ENCODE measurements at regions not wholly inside any gene's neighbourhood (a gene's known extent, or its start where the extent isn't known, plus 50 kb on each side); places are given as distances from the start of the nearest gene placed in this dataset.

- DNase-seq: no peak
Observed at GRCh38 chr3:56983427-56983826, 77.0 kb upstream of the SPATA12 start.

- DNase-seq: no peak
Observed at GRCh38 chr3:56981445-56982230, 78.8 kb upstream of the SPATA12 start.

GRCh38 chr3:56980798-56981390 is 79.6 kb upstream of the SPATA12 start:
- DNase-seq: no peak

- no peak for DNase-seq
Observed at GRCh38 chr3:56980243-56980642, 80.2 kb upstream of the SPATA12 start.

- DNase-seq: no peak
Observed at GRCh38 chr3:56979791-56980190, 80.7 kb upstream of the SPATA12 start.

- DNase-seq: no peak
Observed at GRCh38 chr3:56977561-56977889, 82.9 kb upstream of the SPATA12 start.

- DNase-seq: no peak
Observed at GRCh38 chr3:56976651-56977560, 83.6 kb upstream of the SPATA12 start.

GRCh38 chr3:56975567-56975966 is 84.9 kb upstream of the SPATA12 start:
- DNase-seq: no peak

- DNase-seq: no peak
Observed at GRCh38 chr3:56974247-56974930, 86.1 kb upstream of the SPATA12 start.

- no peak for DNase-seq
Observed at GRCh38 chr3:56971816-56972215, 88.6 kb upstream of the SPATA12 start.

GRCh38 chr3:56971261-56971660 is 89.2 kb upstream of the SPATA12 start:
- no peak for DNase-seq

- DNase-seq: no peak
Observed at GRCh38 chr3:56970461-56970879, 90.0 kb upstream of the SPATA12 start.

GRCh38 chr3:56969851-56970250 is 90.6 kb upstream of the SPATA12 start:
- DNase-seq: no peak

GRCh38 chr3:56966509-56966908 is 94.0 kb upstream of the SPATA12 start:
- no peak for DNase-seq

GRCh38 chr3:56966104-56966503 is 94.4 kb upstream of the SPATA12 start:
- DNase-seq: no peak

- DNase-seq: no peak
Observed at GRCh38 chr3:56962922-56963321, 97.5 kb upstream of the SPATA12 start.

- no peak for DNase-seq
Observed at GRCh38 chr3:56962206-56962605, 98.3 kb upstream of the SPATA12 start.

GRCh38 chr3:56960234-56960917 is 100.1 kb upstream of the SPATA12 start:
- DNase-seq: no peak

- DNase-seq: no peak
Observed at GRCh38 chr3:56958879-56959278, 101.6 kb upstream of the SPATA12 start.

GRCh38 chr3:56957522-56957921 is 102.9 kb upstream of the SPATA12 start:
- no peak for DNase-seq

- no peak for DNase-seq
Observed at GRCh38 chr3:56956906-56957305, 103.6 kb upstream of the SPATA12 start.

GRCh38 chr3:56955492-56956111 is 104.9 kb upstream of the SPATA12 start:
- DNase-seq: no peak
